ENCODE measurements at regions not wholly inside any gene's neighbourhood (a gene's known extent, or its start where the extent isn't known, plus 50 kb on each side); places are given as distances from the start of the nearest gene placed in this dataset.

GRCh38 chr2:16325976-16326510 is 339.6 kb downstream of the CYRIA start:
- no peaks in the 10 kb centered on the region for H3K4me1 Mint-ChIP-seq
- no peak overlapping the region for H3K27ac Mint-ChIP-seq
- H3K27me3 ChIP-seq (replicated peaks in 1 of 4; ENCODE audit: control extremely low read depth in 1 of 4, control insufficient read depth in 3 of 4, insufficient read depth in 4 of 4, low read length in 3 of 4): no peaks in the 10 kb centered on the region
- no peak overlapping the region for H3K9ac ChIP-seq (ENCODE audit: low read length)
- no peak overlapping the region for H3K4me3 ChIP-seq (ENCODE audit: control extremely low read depth in 1 of 5, extremely low read depth in 1 of 5, insufficient read depth in 1 of 5, low read depth in 2 of 5, low read length in 4 of 5)
- H3K36me3 ChIP-seq (replicated peaks in 1 of 2; ENCODE audit: control extremely low read depth in 1 of 2, control insufficient read depth in 1 of 2, extremely low read depth in 1 of 2, insufficient read depth in 2 of 2, low read length in 1 of 2): no peaks in the 10 kb centered on the region
- H2AFZ ChIP-seq (ENCODE audit: insufficient read depth, low read depth, low read length, poor library complexity, severe bottlenecking): no peak overlapping the region
- H3K27me3 Mint-ChIP-seq: no peaks in the 10 kb centered on the region
- ChIA-PET CTCF (no interaction called here), POLR2A (no interaction called here)
- TF ChIP-seq, protein P1, sequence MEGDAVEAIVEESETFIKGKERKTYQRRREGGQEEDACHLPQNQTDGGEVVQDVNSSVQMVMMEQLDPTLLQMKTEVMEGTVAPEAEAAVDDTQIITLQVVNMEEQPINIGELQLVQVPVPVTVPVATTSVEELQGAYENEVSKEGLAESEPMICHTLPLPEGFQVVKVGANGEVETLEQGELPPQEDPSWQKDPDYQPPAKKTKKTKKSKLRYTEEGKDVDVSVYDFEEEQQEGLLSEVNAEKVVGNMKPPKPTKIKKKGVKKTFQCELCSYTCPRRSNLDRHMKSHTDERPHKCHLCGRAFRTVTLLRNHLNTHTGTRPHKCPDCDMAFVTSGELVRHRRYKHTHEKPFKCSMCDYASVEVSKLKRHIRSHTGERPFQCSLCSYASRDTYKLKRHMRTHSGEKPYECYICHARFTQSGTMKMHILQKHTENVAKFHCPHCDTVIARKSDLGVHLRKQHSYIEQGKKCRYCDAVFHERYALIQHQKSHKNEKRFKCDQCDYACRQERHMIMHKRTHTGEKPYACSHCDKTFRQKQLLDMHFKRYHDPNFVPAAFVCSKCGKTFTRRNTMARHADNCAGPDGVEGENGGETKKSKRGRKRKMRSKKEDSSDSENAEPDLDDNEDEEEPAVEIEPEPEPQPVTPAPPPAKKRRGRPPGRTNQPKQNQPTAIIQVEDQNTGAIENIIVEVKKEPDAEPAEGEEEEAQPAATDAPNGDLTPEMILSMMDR (IDR thresholded peaks at IDR 0.05): no peak
- TF ChIP-seq EZH2 (IDR thresholded peaks at IDR 0.05; ENCODE audit: borderline replicate concordance, insufficient read depth, low read depth, low read length, poor library complexity, severe bottlenecking): no peak
- H3K4me1 ChIP-seq (ENCODE audit: control insufficient read depth in 2 of 2, insufficient read depth in 2 of 2, low read length in 2 of 2): no peaks in the 10 kb centered on the region
- H3K9me3 ChIP-seq (ENCODE audit: control extremely low read depth in 1 of 3, control insufficient read depth in 2 of 3, insufficient read depth in 1 of 3, low read length in 2 of 3): peaks cover 0 to 2% (median 0%) of the 10 kb centered on the region in 3 donors
- no peaks in the 10 kb centered on the region for H3K9me3 Mint-ChIP-seq (ENCODE audit: insufficient read depth)
- no peak overlapping the region for H3K27ac ChIP-seq (ENCODE audit: low read length in 2 of 2)
- no peak overlapping the region for H3K4me2 ChIP-seq (replicated peaks; ENCODE audit: low read depth, low read length, poor library complexity, severe bottlenecking)
- ATAC-seq (ENCODE audit: low read depth) (no peak), DNase-seq (no peak)
- intact Hi-C loops (cut with micrococcal nuclease): no loop called here
- 76% methylated on average over 8 of the region's 9 CpGs for WGBS (ENCODE audit: insufficient coverage)
- no peaks in the 10 kb centered on the region for H3K79me2 ChIP-seq (ENCODE audit: control insufficient read depth, insufficient read depth, low read length)
- no peak overlapping the region for H3K4me3 Mint-ChIP-seq
- H4K20me1 ChIP-seq (ENCODE audit: control insufficient read depth, insufficient read depth, low read length, poor library complexity, severe bottlenecking): no peaks in the 10 kb centered on the region

GRCh38 chr2:16325016-16325975 is 340.3 kb downstream of the CYRIA start:
- no peaks in the 10 kb centered on the region for H3K4me1 Mint-ChIP-seq
- H3K27ac Mint-ChIP-seq: no peak overlapping the region
- POLR2A ChIA-PET: no interaction called here
- no peaks in the 10 kb centered on the region for H3K27me3 Mint-ChIP-seq
- H3K9me3 Mint-ChIP-seq (ENCODE audit: insufficient read depth): no peaks in the 10 kb centered on the region
- H3K9ac ChIP-seq (ENCODE audit: low read length): no peak overlapping the region
- intact Hi-C loops (cut with micrococcal nuclease): no loop called here
- no peak overlapping the region for H2AFZ ChIP-seq (ENCODE audit: insufficient read depth, low read depth, low read length, poor library complexity, severe bottlenecking)
- CTCF ChIA-PET: no interaction called here
- no peaks in the 10 kb centered on the region for H3K36me3 ChIP-seq (replicated peaks in 1 of 2; ENCODE audit: control extremely low read depth in 1 of 2, control insufficient read depth in 1 of 2, extremely low read depth in 1 of 2, insufficient read depth in 2 of 2, low read length in 1 of 2)
- DNase-seq: no peak
- ATAC-seq (ENCODE audit: low read depth): no peak
- H4K20me1 ChIP-seq (ENCODE audit: control insufficient read depth, insufficient read depth, low read length, poor library complexity, severe bottlenecking): no peaks in the 10 kb centered on the region
- H3K4me2 ChIP-seq (replicated peaks; ENCODE audit: low read depth, low read length, poor library complexity, severe bottlenecking): no peak overlapping the region
- H3K79me2 ChIP-seq (ENCODE audit: control insufficient read depth, insufficient read depth, low read length): no peaks in the 10 kb centered on the region
- H3K27ac ChIP-seq (ENCODE audit: low read length in 2 of 2): no peak overlapping the region
- H3K27me3 ChIP-seq (replicated peaks in 1 of 4; ENCODE audit: control extremely low read depth in 1 of 4, control insufficient read depth in 3 of 4, insufficient read depth in 4 of 4, low read length in 3 of 4): no peaks in the 10 kb centered on the region
- no peak overlapping the region for H3K4me3 Mint-ChIP-seq
- H3K4me1 ChIP-seq (ENCODE audit: control insufficient read depth in 2 of 2, insufficient read depth in 2 of 2, low read length in 2 of 2): no peaks in the 10 kb centered on the region
- WGBS (ENCODE audit: insufficient coverage): 77% methylated on average over 13 of the region's 14 CpGs
- peaks cover 0 to 2% (median 0%) of the 10 kb centered on the region in 3 donors for H3K9me3 ChIP-seq (ENCODE audit: control extremely low read depth in 1 of 3, control insufficient read depth in 2 of 3, insufficient read depth in 1 of 3, low read length in 2 of 3)
- TF ChIP-seq, protein P1 (IDR thresholded peaks at IDR 0.05): no peak
- TF ChIP-seq EZH2 (IDR thresholded peaks at IDR 0.05; ENCODE audit: borderline replicate concordance, insufficient read depth, low read depth, low read length, poor library complexity, severe bottlenecking): no peak
- no peak overlapping the region for H3K4me3 ChIP-seq (ENCODE audit: control extremely low read depth in 1 of 5, extremely low read depth in 1 of 5, insufficient read depth in 1 of 5, low read depth in 2 of 5, low read length in 4 of 5)

All from B cell (primary cell).